Hepatocyte (in vitro differentiated cells): ENCODE measurements at regions not wholly inside any gene's neighbourhood (a gene's known extent, or its start where the extent isn't known, plus 50 kb on each side); places are given as distances from the start of the nearest gene placed in this dataset.

Experiments used
- CTCF ChIP-seq: fragments of 200-600 bp; sonication (generic); IDR thresholded peaks from 2 replicates; pipeline ENCODE4 v1.5.1; 2016; ENCODE audit warnings: antibody characterized with exemption, mild to moderate bottlenecking; ENCODE audit not compliant: poor library complexity
- EZH2 ChIP-seq: fragments of 200-600 bp; sonication (generic); IDR thresholded peaks from 2 replicates; pipeline ENCODE4 v1.6.1; 2016; ENCODE audit warnings: antibody characterized with exemption, mild to moderate bottlenecking, borderline replicate concordance
- EZH2phosphoT487 ChIP-seq: fragments of 200-600 bp; sonication (generic); IDR thresholded peaks from one replicate; pipeline ENCODE4 v1.6.1; 2018; ENCODE audit warnings: antibody characterized with exemption, mild to moderate bottlenecking, low read depth, moderate library complexity; ENCODE audit not compliant: unreplicated experiment, severe bottlenecking

DNA sequence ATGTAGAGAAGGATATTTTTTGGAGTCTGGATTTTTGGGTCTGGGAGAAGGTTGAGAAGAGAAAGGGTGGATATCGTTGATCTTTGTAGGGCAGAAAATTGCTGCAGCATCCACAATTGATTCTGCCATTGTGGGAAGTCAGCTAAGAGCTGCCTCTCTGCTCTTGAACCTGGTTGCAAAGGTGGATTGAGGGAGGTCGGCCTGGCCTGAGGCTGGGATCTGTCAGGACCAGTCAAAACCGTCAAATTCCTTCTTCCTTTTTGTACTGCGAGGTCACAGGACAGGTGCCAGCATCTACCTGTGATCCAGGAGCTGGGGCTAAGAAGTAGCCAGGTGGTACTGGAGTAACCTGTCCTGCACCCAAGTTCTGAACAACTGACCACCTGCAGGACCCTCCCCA, 93.7 kb downstream of the SHOX start:
- no peak for TF ChIP-seq CTCF
- no peak for TF ChIP-seq EZH2
- no peak for TF ChIP-seq EZH2phosphoT487
